ENCODE measurements at regions not wholly inside any gene's neighbourhood (a gene's known extent, or its start where the extent isn't known, plus 50 kb on each side); places are given as distances from the start of the nearest gene placed in this dataset.

DNA sequence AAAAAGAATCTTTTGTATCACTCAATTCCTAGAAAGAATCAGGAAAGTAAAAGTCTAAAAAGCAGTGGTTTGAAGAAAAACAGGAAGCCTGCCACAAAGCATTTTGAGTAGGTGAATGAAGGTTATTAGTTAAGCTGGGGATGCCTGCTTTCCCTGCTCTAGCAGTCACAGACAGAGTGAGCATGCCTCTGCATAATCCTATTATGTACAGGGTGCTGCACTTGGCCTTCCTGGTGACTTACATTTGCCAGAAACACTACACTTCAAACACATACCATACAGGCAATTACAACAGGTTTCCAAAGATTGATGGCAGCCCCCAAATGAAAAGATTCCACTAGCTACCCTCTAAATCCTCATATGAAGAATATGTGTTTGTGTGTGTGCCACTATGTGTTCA, 130.8 kb downstream of the TPBG start:
- TF ChIP-seq, protein P1, sequence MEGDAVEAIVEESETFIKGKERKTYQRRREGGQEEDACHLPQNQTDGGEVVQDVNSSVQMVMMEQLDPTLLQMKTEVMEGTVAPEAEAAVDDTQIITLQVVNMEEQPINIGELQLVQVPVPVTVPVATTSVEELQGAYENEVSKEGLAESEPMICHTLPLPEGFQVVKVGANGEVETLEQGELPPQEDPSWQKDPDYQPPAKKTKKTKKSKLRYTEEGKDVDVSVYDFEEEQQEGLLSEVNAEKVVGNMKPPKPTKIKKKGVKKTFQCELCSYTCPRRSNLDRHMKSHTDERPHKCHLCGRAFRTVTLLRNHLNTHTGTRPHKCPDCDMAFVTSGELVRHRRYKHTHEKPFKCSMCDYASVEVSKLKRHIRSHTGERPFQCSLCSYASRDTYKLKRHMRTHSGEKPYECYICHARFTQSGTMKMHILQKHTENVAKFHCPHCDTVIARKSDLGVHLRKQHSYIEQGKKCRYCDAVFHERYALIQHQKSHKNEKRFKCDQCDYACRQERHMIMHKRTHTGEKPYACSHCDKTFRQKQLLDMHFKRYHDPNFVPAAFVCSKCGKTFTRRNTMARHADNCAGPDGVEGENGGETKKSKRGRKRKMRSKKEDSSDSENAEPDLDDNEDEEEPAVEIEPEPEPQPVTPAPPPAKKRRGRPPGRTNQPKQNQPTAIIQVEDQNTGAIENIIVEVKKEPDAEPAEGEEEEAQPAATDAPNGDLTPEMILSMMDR (IDR thresholded peaks at IDR 0.05): no peak
- no peak for TF ChIP-seq POLR2A (IDR thresholded peaks at IDR 0.05)

Measured in esophagus squamous epithelium (tissue), 4 donors.